GM19467 (cell line): ENCODE measurements at regions not wholly inside any gene's neighbourhood (a gene's known extent, or its start where the extent isn't known, plus 50 kb on each side); places are given as distances from the start of the nearest gene placed in this dataset.
"Not testable (repeated sequence)": the region's sequence is repeated elsewhere in the genome, so short reads cannot be mapped to it uniquely, and the experiment has no call there.

Experiments
- ATAC-seq: cut with Tn5 transposase; IDR thresholded peaks from one replicate; pipeline ENCODE4 v1.9.1; 2021; ENCODE audit warnings: mild to moderate bottlenecking, moderate library complexity; ENCODE audit not compliant: unreplicated experiment

DNA sequence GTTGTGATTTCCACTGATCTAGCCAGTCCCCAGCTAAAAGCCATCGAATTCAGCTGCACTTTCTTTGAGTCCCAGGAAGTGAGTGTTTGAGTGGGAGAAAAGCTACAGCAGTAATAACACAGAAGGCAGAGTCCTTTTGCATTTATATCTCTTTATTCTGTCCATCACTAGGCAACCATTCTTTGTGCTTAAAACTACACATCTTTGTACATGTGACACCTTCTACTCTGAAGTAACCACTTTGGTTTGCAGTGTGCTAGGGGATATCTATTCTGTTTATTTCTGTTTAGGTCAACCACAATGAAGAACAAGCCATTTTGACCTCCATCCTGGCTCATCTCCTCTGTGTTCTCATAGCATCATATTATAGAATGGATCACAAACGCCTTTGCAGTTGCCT is 226.0 kb upstream of the SERP2 start:
- no peak for ATAC-seq

DNA sequence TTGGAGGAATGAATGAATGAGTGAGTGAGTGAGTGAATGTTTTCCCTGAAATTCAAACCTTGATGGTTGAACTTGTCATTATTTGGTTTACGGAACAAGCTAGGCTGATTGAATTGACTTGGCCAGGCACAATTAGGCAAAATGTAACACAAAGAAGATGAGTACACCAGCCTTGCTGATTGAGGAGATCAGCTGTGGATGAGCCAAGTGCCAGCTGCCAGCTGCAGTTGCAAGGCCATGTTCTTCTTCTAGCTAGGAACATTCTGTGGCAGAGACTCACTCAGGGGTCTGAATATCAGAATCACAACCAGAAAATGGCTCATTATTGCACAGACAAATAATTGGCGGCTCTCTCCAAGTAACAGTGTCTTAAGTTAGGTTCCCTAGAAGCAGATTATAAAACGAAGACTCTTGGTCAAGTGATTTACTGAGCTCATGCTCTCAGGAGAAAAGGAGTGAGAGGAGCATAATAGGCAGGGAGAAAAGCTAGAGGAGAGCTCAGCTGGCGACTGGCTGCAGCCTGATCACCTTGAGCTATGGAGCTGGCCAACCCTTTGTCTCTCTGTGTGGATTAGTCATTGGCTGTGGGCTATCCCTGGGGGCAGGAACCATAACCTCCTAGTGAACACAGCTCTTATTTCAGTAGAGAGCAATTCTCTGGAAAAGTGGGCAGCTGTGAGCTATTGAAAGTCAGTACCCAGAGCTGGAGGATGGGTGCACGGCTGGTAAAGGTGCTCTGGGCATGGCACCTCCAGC is 225.3 kb upstream of the SERP2 start:
- ATAC-seq, result no peak

DNA sequence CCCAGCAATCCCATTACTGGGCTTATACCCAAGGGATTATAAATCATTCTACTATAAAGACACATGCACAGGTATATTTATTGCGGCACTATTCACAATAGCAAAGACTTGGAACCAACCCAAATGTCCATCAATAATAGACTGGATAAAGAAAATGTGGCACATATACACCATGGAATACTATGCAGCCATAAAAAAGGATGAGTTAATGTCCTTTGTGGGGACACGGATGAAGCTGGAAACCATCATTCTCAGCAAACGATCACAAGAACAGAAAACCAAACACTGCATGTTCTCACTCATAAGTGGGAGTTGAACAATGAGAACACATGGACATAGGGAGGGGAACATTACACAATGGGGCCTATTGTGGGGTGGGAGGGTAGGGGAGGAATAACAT is 224.4 kb upstream of the SERP2 start:
- ATAC-seq, result not testable (repeated sequence)

DNA sequence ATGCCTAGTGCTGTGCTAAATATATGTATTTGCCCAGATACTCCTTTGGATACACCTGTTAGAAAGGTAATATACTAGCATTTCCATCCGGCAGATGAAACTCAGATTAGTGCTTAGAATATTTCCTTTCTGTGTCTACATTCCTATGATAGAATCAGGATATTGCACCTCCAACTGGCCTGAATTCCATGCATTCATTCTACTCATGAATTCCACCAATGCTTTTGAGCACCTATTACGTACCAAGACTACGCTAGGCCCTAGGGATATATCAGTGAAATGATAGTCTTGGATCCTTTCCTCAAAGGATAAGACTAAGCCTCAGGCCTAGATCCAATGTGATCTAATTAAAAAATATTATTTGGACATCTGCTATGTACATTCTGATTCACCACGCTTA is 223.8 kb upstream of the SERP2 start:
- no peak for ATAC-seq

DNA sequence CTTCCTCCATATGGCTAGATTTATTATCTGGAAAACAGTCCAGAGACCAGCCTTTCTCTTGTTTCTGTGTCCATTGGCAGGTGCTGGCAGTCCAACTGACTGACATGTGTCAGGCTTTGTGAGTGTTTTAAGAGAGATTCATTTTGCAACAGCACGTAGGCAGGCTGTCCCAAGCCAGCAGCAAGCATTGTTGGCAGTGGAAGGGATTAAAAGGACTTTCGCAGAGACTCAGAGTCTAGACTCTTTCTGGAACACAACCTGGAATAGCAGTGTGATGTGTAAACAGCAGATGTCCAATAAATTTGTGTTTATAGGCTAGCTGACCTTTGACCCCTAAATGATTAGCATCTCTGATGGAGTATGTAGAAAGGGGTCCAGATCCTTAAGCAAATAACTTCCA is 222.2 kb upstream of the SERP2 start:
- ATAC-seq, result no peak

DNA sequence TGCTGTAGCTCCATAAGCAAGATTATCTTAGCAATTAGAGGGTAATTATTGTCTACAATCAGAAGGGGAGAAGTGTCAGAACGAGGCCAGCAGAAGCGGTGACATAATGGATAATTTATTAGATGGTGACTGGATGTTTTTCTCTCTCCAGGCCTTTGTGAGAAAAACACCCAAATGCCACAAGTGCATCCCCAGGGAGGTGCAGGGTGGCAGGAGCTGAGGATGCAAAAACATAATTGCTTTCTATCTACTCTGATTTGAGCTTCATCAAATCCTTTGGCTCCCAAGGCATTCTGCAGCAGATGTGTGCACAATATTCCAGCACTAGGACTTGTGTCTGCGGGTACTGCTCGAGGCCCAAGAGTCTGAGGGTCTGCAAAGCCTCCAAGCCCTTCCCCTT is 220.1 kb upstream of the SERP2 start:
- no peak for ATAC-seq

DNA sequence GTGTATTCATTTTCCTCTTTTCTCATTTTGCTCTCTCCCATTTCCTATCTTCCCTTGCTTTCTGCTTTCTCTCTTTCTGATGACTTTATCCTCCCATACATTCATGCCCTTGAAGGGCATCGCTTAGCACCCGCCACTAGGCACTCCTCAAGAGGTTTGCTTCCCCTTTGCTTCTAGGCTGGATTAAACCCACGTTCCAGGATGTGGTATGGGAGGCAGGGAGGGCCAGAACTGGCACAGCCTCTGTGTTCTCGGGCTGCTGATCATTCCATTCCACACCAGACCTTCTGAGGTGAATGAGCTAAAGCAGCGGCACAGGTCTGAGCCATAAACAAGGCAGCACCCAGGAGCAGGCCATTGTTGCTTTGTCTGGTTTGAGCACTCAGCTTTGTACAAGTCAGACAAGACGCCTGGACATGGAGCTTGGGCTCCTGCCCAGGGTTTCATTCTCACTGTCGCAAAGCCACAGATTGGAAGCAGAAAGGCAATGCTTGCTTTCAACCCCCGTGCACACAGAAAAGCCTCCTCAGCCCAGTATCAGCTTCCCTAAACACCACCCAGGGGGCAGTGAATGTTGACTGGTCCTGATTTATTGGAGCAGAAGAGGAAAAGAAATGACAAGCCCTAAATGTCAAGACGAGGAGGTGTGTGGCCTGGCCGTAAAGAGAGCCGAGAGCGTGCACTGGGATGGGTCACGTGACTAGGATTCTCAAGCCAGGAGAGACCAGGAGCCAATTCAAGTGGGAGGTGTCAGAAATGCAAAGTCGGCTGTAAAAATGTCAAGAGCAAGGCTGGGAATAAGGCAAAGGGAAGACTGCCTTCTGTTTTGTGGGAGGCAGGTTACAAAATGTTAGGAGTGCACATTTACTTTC is 218.0 kb upstream of the SERP2 start:
- ATAC-seq, result no peak

DNA sequence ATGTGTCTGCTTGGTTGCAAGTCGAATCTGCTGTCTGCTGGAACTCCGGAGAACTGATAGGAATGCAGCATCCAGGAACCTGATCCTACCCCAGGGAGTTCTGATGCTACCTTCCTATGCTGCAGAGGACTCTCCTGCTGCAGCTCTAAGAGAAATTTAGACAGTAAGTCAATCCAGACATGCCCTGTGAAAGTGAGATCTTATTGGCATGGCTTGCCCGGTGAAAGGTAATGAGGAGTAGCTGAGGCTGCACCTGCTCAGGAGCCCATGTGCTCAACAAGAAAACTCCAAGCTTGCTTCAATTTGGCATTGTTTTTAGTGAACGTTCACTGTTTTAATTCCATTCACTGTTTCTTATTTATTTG is 217.3 kb upstream of the SERP2 start:
- no peak for ATAC-seq

DNA sequence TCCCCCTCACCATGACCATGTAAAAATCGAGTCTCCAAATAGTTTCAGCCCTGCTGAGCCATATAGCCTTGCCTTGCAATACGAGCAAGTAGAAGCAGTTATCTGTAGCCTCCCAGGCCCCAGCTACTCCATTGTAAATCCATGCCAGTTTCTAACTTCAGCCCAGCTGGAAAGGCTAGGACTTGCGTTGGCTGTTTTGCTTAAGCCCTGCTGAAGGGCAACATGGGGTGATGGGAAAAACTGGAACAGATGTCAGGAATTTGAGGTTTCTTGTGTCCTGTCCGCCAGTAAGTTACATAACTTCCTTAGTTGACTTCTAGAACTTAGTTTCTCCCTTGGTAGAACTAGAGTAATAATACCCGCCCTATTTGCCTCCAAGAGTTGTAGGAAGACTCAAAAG is 216.0 kb upstream of the SERP2 start:
- no peak for ATAC-seq

DNA sequence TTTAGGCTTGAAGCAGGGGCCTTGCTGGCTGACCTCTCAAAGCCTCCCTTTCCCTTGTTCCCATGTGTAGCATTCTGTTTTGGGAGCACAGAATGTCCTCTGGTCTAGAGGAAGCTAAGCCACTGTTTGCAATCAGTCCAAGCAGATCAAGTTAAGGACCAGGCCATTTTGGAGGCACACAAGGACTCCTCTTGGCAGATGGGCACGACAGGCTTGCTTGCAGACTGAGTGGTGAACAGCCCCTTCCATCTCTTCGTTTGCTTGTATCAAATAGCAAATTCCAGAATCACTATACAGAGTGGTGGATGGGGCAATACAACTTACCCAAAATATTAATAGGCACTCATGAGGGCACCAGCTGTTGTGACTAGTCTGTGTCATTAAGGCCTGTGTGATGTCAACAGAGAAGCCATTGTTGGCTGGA is 215.5 kb upstream of the SERP2 start:
- ATAC-seq, result no peak

DNA sequence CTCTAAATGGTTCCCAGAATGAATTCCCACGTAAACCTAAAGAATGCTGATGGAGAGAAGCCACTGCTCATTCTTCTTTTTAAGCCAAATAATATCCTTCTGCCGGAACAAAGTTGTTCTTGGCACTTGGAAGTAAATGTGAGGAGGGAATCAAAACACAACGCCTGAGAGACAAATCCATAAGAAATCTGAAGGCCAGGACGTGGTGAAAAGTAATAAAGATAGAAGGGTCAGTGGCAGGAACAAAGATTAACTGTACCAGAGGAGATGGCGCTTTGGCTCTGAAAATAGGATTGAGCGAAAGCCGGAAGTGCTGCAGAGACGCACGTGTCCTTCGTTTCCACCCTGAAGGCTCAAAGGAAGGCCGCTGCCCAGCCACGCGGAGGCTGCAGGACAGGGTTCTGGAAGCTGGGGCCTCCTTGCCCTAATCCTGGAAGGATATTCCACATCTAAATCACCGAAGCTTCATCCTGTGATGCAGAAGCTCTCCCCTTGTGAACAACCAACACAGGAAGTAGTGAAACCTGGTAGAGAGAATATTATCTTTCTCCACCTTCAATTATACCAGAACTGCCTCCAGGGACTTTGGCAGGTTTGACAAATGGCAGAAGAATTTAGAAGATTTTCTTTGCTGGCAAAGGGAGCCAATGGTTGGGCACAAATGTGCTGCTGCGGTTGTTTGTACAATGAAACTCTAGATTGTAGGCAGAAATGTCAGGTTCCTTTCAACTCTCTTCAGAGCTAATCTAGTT is 214.6 kb upstream of the SERP2 start:
- ATAC-seq, result no peak

DNA sequence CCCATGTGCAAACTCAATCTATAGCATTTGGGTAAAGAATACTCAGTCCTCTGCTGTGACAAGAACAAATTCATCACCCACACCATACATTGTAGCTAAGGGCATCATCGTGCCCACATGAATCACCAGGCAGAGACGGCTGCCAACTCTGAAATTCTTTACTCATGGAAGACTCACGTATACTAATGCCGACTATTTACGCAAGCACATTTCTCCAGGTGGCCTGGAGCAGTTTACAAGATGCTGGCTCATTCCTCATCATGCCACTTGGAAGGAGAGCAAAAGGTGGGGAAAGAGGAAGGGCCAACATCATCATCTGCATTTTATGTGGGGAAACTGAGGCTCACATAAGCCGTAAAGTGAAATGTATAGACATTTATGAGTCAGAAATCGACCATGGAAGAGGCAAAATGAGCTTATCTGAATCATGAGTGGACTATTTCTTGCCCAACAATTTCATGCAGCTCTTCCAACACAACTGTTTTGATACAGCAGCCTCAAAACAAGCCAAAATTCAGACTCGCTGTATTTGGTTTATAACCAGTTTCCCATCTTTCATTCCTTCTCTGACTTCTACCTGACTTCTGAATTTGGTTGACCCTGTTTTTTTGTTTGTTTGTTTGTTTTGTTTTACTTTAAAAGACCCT is 213.9 kb upstream of the SERP2 start:
- ATAC-seq, result no peak

DNA sequence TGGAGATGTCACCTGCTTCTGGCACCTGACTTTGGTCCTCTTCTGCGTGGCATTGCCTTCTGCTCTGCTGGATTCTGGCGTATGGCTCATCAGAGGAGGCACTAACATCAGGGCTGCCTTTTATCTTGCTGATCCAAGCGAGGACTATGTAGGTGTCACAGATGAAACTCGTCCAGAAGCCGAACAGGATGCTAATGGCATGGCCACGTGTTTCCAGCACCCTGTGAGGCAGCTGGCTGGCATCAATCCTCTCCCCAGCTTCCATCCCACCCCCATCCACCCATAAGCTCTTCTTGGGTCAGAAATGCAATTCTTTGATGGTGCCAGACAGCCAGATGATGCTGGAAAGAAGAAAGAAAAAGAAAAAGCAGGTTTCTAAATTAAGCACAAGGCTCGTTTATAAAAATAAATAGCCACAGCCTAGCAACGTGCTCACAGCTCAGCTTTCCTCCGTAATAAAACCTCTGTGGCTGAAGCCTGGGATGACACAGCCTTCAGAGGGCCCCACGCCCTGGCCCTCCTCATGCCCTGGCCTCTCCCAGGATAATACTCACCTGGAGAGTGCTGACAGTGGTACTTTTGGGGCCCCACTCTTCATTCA is 212.9 kb upstream of the SERP2 start:
- no peak for ATAC-seq

DNA sequence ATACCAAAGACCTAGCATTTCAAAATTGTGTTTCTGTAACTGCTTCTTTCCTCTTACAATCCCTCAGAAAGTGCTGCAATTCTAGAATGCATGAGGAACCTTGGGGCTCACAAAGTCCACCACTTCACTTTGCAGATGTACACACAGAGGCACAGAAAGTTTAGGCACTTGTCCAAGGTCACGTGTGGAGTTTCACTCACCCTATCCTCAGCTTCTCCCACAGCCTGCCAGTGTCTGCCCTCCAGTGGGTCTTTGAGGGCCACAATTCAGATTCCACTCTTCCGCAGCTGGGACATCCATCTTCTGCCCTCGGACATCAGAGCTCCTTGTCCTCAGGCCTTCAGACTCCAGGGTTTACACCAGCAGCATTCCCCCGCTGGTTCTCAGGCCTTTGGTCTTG is 210.5 kb upstream of the SERP2 start:
- no peak for ATAC-seq

DNA sequence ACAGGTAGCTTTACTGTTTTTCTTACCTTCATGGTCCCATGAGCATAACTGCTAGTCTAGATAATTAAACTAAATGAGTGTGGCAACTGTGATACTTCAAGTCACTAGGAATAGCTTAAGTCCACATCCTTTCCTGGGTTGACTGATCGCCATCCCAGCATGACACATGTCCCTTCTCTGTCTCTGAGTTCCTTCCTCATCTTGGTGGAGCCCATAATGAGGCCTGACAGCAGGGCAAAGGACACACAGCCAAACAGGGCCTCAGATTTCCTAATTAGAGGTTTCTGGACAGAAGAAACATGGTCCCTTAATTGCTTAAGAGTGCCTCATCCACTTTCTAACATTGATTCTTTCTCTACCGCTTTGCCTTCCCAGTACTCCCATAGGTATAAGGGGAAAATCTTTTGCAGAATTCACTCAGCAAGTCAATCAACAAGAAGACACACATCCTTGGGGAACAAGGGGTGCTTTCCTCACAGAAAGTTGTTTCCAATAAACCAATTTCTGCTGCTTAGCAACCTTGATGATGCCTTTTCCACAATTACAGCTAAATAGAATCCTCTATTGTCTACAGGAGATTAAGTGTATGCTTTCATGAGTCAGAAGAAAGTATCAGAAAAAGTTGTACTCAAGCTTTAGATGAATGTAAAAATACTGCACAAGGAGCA is 208.3 kb upstream of the SERP2 start:
- ATAC-seq, result no peak

DNA sequence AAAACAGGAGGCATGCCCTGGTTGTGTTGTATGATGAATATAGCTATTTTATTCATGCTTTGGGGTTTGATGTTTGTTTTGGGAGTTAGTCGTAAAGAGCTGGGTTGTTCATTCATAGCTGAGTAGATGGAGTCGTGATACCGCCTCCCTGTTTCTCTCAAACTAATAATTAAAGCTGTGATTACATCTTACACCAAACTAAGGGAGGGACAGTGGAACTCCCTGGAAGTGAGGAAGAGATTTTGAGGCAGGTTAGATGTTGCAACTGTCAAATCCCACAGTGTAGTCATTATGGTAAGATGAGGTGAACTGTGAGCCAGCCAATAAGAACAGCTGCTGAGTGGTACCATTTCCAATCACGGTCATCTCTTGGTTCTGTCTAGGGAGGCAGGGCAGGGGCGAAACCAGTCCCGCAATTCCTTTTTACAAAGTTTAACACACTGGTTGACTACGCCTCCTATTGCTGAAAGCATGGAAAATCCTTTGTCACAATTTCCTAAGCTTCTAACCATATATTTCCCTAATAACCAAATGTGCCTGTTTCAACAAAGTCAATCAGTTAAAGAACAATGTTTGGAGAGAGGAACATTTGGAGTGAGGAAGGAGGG is 207.6 kb upstream of the SERP2 start:
- ATAC-seq, result no peak

DNA sequence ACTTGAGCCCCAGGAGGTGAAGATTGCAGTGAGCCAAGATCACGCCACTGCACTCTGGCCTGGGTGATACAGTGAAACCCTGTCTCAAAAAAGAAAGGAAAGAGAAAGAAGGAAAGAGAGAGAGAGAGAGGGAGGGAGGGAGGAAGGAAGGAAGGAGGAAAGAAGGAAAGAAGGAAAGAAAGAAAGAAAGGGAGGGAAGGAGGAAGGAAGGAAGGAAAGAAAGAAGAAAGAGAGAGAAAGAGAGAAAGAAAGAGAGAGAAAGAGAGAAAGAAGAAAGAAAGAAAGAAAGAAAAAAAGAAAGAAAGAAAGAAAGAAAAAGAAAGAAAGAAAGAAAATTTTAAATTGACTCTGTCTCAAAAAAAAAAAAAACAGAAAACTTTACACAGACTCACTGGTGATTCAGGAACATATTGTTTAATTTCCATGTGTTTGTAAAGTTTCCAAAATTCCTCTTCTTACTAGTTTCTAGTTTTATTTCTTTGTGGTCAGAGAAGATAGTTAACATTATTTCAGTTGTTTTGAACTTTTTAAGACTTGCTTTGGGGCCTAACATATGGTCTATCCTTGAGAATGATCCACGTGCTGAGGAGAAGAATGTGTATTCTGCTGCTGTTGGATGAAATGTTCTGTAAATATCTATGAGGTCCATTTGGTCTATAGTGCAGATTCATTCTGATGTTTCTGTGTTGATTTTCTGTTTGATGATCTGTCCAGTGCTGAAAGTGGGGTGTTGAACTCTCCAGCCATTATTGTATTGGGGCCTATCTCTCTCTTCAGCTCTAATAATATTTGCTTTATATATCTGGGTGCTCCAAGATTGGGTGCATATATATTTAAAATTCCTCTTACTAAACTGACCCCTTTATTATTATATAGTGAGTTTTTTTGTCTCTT is 204.4 kb upstream of the SERP2 start:
- ATAC-seq, result no peak

DNA sequence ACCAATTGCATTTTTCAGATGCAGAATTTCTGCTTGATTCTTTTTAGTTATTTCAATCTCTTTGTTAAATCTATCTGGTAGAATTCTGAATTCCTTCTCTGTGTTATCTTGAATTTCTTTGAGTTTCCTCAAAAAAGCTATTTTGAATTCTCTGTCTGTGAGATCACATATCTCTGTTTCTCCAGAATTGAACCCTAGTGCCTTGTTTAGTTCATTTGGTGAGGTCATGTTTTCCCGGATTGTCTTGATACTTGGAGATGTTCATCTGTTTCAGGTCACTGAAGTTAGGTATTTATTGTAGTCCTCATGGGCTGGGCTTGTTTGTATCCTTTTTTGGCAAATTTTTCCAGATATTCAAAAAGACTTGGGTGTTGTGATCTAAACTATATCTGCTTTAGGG is 202.9 kb upstream of the SERP2 start:
- no peak for ATAC-seq

DNA sequence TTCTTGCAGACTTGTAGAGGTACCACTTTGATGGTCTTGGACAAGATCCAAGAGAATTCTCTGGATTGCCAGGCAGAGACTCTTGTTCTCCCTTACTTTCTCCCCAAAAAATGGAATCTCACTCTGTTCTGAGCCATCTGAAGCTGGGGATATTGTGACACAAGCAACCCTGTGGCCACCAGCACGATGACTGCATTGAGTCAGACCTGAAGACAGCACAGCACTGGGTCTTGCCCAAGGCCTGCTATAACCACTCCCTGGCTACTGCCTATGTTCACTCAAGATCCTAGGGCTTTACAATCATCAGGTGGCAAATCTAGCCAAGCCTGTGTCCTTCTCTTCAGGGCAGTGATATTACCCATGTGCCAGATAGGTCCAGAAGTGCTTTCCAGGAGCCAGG is 202.5 kb upstream of the SERP2 start:
- no peak for ATAC-seq
